Brain microvascular endothelial cell (primary cell): ENCODE measurements at regions not wholly inside any gene's neighbourhood (a gene's known extent, or its start where the extent isn't known, plus 50 kb on each side); places are given as distances from the start of the nearest gene placed in this dataset.

ENCODE experiments used
- DNase-seq: peaks from one replicate; pipeline ENCODE4 v3.0.0-alpha.2; 2020
- H3K27ac ChIP-seq: fragments of 250-450 bp; sonication (Bioruptor Pico); 2 replicates; pipeline ENCODE4 v1.5.1; 2020; ENCODE audit warnings: mild to moderate bottlenecking, moderate library complexity
- H3K27me3 ChIP-seq: fragments of 250-450 bp; sonication (Bioruptor Pico); replicated peaks from 2 replicates; pipeline ENCODE4 v1.5.1; 2020; ENCODE audit warnings: mild to moderate bottlenecking
- H3K36me3 ChIP-seq: fragments of 250-450 bp; sonication (Bioruptor Pico); replicated peaks from 2 replicates; pipeline ENCODE4 v1.5.1; 2020; ENCODE audit warnings: mild to moderate bottlenecking
- H3K4me3 ChIP-seq: 2 replicates; pipeline ENCODE4 v1.5.1; 2011; ENCODE audit warnings: low read depth, mild to moderate bottlenecking, control low read depth, low read length, moderate library complexity
- CTCF ChIP-seq: IDR thresholded peaks from 2 replicates; pipeline ENCODE4 v1.5.1; 2011; ENCODE audit warnings: low read depth, mild to moderate bottlenecking, moderate library complexity, low read length, control low read depth, inconsistent platforms; ENCODE audit errors: missing control alignments
- in situ Hi-C: cut with HindIII; loops from 2 replicates; pipeline ENCODE4 v1.10.0; 2017; ENCODE audit warnings: low sequenced_read_pairs, low pct_ligation_motif_present

GRCh38 chr10:131421381-131421780 lies 109.9 kb upstream of the TCERG1L start:
- no peak overlapping the region for H3K4me3 ChIP-seq
- TF ChIP-seq CTCF, result no peak
- H3K36me3 ChIP-seq, result no peaks in the 10 kb centered on the region
- no peaks in the 10 kb centered on the region for H3K27me3 ChIP-seq
- in situ Hi-C loops, result no loop called here
- DNase-seq, result no peak
- no peak overlapping the region for H3K27ac ChIP-seq

- Histone ChIP-seq H3K27ac (no peak overlapping the region), H3K27me3 (no peaks in the 10 kb centered on the region), H3K4me3 (no peak overlapping the region), H3K36me3 (no peaks in the 10 kb centered on the region)
- TF ChIP-seq CTCF, result no peak
- in situ Hi-C loops, result no loop called here
- DNase-seq, result no peak
Observed at GRCh38 chr10:131422731-131423130, 111.2 kb upstream of the TCERG1L start.

- in situ Hi-C loops, result no loop called here
- DNase-seq, result no peak
- H3K36me3 ChIP-seq, result no peaks in the 10 kb centered on the region
- no peak overlapping the region for H3K4me3 ChIP-seq
- H3K27ac ChIP-seq, result no peak overlapping the region
- no peaks in the 10 kb centered on the region for H3K27me3 ChIP-seq
- no peak for TF ChIP-seq CTCF
Observed at GRCh38 chr10:131424053-131424452, 112.5 kb upstream of the TCERG1L start.

GRCh38 chr10:131424836-131425491 lies 113.4 kb upstream of the TCERG1L start:
- in situ Hi-C loops, result no loop called here
- TF ChIP-seq CTCF, result no peak

GRCh38 chr10:131425752-131426533 lies 114.4 kb upstream of the TCERG1L start:
- in situ Hi-C loops, result no loop called here
- DNase-seq, result no peak
- no peak for TF ChIP-seq CTCF
- Histone ChIP-seq H3K27me3 (no peaks in the 10 kb centered on the region), H3K27ac (no peak overlapping the region), H3K4me3 (no peak overlapping the region), H3K36me3 (no peaks in the 10 kb centered on the region)

More at GRCh38 chr10:131424836-131425491, 113.4 kb upstream of the TCERG1L start:
- no peak for DNase-seq
- Histone ChIP-seq H3K27ac (no peak overlapping the region), H3K4me3 (no peak overlapping the region), H3K27me3 (no peaks in the 10 kb centered on the region), H3K36me3 (no peaks in the 10 kb centered on the region)

- TF ChIP-seq CTCF, result no peak
- Histone ChIP-seq H3K27ac (no peak overlapping the region), H3K4me3 (no peak overlapping the region), H3K27me3 (no peaks in the 10 kb centered on the region), H3K36me3 (no peaks in the 10 kb centered on the region)
- DNase-seq, result no peak
- in situ Hi-C loops, result no loop called here
Observed at GRCh38 chr10:131426534-131426898, 115.0 kb upstream of the TCERG1L start.
